Panc1 (cell line): ENCODE measurements at regions not wholly inside any gene's neighbourhood (a gene's known extent, or its start where the extent isn't known, plus 50 kb on each side); places are given as distances from the start of the nearest gene placed in this dataset.

ENCODE experiments used
- ATAC-seq: fragments of 200-7000 bp; cut with Tn5 transposase; 2 replicates; pipeline ENCODE4 v1.9.1; 2020; ENCODE audit warnings: mild to moderate bottlenecking, moderate library complexity
- BruUV-seq: library from RNA; stranded (reverse); fragments of 400-500 nt; replicated peaks from 2 replicates; lab custom pipeline; 2021; lab: Mats Ljungman, UMichigan
- CTCF ChIA-PET: fragments of 300-600 bp; sonication (Branson Sonifier 250); formaldehyde crosslinking; loops from one replicate; lab custom pipeline; 2022; ENCODE audit warnings: antibody characterized with exemption; lab: Charles Lee
- POLR2A ChIA-PET: fragments of 300-600 bp; sonication (Branson Sonifier 250); formaldehyde crosslinking; loops from one replicate; lab custom pipeline; 2022; ENCODE audit warnings: antibody characterized with exemption; lab: Charles Lee
- DNase-seq: peaks from one replicate; pipeline ENCODE4 v3.0.0-alpha.2; 2010; ENCODE audit warnings: low read depth, low spot score
- H3K27ac ChIP-seq: 2 replicates; pipeline ENCODE4 v1.5.1; 2011; ENCODE audit warnings: mild to moderate bottlenecking, low read length, inconsistent platforms
- H3K27me3 ChIP-seq: fragments of 200-500 bp; sonication (Bioruptor generic); 2 replicates; pipeline ENCODE4 v1.6.0; 2014; ENCODE audit warnings: low read length, inconsistent platforms; ENCODE audit not compliant: control insufficient read depth, insufficient read depth
- H3K36me3 ChIP-seq: fragments of 200-500 bp; sonication (Bioruptor generic); 2 replicates; pipeline ENCODE4 v1.5.1; 2014; ENCODE audit warnings: inconsistent platforms, mild to moderate bottlenecking, low read length, moderate library complexity; ENCODE audit not compliant: control insufficient read depth, insufficient read depth
- H3K4me1 ChIP-seq: 2 replicates; pipeline ENCODE4 v1.5.1; 2011; ENCODE audit warnings: inconsistent platforms, mild to moderate bottlenecking, low read length, moderate library complexity; ENCODE audit not compliant: control insufficient read depth, insufficient read depth
- H3K4me3 ChIP-seq, 2 experiments: 2 replicates each; pipeline ENCODE4 v1.5.1; 2011 to 2012; ENCODE audit warnings: low read depth in 2 of 2, low read length in 2 of 2, mild to moderate bottlenecking in 2 of 2, inconsistent platforms in 1 of 2, moderate library complexity in 1 of 2
- H3K9me3 ChIP-seq: fragments of 200-500 bp; sonication (Bioruptor generic); 2 replicates; pipeline ENCODE4 v1.5.1; 2014; ENCODE audit warnings: low read depth, mild to moderate bottlenecking, inconsistent platforms, low read length, moderate library complexity; ENCODE audit not compliant: control insufficient read depth, insufficient read depth
- CTCF ChIP-seq: fragments of 450-650 bp; IDR thresholded peaks from 2 replicates; pipeline ENCODE4 v1.5.1; 2017; ENCODE audit warnings: mild to moderate bottlenecking
- POLR2AphosphoS5 ChIP-seq: IDR thresholded peaks from 2 replicates; pipeline ENCODE4 v1.6.1; 2012; ENCODE audit warnings: mild to moderate bottlenecking, low read depth, low read length, moderate library complexity
- SIN3A ChIP-seq: IDR thresholded peaks from 2 replicates; pipeline ENCODE4 v1.6.1; 2012; ENCODE audit warnings: low read depth, mild to moderate bottlenecking, low read length, moderate library complexity, borderline replicate concordance; ENCODE audit not compliant: insufficient read depth
- TCF7L2 ChIP-seq: IDR thresholded peaks from 2 replicates; pipeline ENCODE4 v1.6.1; 2011; ENCODE audit warnings: mild to moderate bottlenecking, low read depth, low read length, inconsistent platforms
- in situ Hi-C: cut with HindIII; loops from 2 replicates; pipeline ENCODE4 v1.10.0; 2016; ENCODE audit warnings: low sequenced_read_pairs, low pct_unique_long_range_greater_than_20kb
- intact Hi-C: fragments of 100-400 bp; cut with micrococcal nuclease; formaldehyde crosslinking; loops from one replicate; pipeline ENCODE4 v1.10.0; 2022; ENCODE audit not compliant: unreplicated experiment
- TF ChIP-seq, protein P1 (sequence below), 2 experiments: IDR thresholded peaks; 2 replicates each; pipeline ENCODE4 v1.6.1; 2011 to 2012; ENCODE audit warnings: low read depth in 2 of 2, control low read depth in 1 of 2, low read length in 1 of 2, mild to moderate bottlenecking in 1 of 2, moderate library complexity in 1 of 2; ENCODE audit not compliant: insufficient read depth in 1 of 2

- Histone ChIP-seq H3K27ac (no peak overlapping the region), H3K36me3 (no peaks in the 10 kb centered on the region), H3K9me3 (no peaks in the 10 kb centered on the region), H3K4me1 (no peaks in the 10 kb centered on the region), H3K27me3 (no peaks in the 10 kb centered on the region), H3K4me3 (no peak overlapping the region)
- ATAC-seq: no peak
- DNase-seq: no peak
- POLR2A ChIA-PET: no interaction called here
- intact Hi-C loops: no loop called here
- CTCF ChIA-PET: no interaction called here
- in situ Hi-C loops: no loop called here
- BruUV-seq: no TSS peak
- TF ChIP-seq TCF7L2: no peak
- TF ChIP-seq CTCF: no peak
- no peak for TF ChIP-seq SIN3A
- TF ChIP-seq POLR2AphosphoS5: no peak
Measured at GRCh38 chr13:44092078-44092970, 212.6 kb downstream of the LACC1 start.

DNA sequence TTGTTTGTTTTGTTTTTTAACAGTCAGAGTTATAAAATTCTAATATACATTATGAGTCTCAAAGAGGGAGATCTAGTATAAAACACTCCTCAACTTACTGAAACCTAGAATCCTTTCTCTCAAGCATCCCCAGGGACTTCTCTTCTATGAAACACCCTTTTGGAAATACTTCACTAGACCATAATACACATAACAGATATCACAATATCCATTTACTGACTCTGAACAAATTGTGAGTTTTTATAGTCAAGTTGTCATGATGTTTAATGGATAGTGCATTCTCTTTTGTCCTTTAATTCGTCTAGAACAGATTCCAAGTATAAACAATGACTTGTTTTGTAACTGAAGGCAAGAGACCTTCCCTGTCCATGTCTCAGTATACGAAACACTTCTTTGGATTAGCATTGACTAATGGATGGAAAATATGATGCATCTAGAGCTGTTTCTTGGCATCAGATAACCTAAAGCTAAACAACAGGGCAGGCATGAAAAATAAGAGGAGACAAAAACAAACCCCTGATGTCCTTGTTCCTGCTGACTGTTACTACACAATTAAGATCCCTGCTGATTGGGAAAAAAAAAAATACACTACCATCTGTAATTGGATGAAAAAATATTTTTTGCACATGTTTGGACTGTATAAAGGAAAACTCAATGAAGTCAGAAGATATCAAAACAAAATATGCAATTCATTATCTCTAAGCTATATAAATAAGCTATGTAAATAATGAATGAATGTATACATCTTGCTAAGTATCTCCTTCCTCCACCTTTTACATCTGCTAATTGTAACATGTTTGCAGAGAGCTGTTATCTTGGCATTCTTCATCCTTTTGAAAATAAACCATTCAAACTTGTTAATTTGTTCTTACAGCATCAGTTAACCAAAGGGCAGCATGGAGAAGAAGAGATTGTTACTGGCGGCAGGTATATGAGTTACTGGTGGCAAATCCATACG, 214.2 kb downstream of the LACC1 start:
- Histone ChIP-seq H3K36me3 (no peaks in the 10 kb centered on the region), H3K27ac (no peak overlapping the region), H3K4me3 (no peak overlapping the region), H3K4me1 (no peaks in the 10 kb centered on the region), H3K27me3 (no peaks in the 10 kb centered on the region), H3K9me3 (no peaks in the 10 kb centered on the region)
- BruUV-seq: no TSS peak
- intact Hi-C loops: no loop called here
- ATAC-seq (no peak), DNase-seq (no peak)
- POLR2A ChIA-PET: no interaction called here
- CTCF ChIA-PET: no interaction called here
- in situ Hi-C loops: no loop called here
- TF ChIP-seq POLR2AphosphoS5 (no peak), TCF7L2 (no peak), CTCF (no peak), SIN3A (no peak)
- TF ChIP-seq, protein P1, sequence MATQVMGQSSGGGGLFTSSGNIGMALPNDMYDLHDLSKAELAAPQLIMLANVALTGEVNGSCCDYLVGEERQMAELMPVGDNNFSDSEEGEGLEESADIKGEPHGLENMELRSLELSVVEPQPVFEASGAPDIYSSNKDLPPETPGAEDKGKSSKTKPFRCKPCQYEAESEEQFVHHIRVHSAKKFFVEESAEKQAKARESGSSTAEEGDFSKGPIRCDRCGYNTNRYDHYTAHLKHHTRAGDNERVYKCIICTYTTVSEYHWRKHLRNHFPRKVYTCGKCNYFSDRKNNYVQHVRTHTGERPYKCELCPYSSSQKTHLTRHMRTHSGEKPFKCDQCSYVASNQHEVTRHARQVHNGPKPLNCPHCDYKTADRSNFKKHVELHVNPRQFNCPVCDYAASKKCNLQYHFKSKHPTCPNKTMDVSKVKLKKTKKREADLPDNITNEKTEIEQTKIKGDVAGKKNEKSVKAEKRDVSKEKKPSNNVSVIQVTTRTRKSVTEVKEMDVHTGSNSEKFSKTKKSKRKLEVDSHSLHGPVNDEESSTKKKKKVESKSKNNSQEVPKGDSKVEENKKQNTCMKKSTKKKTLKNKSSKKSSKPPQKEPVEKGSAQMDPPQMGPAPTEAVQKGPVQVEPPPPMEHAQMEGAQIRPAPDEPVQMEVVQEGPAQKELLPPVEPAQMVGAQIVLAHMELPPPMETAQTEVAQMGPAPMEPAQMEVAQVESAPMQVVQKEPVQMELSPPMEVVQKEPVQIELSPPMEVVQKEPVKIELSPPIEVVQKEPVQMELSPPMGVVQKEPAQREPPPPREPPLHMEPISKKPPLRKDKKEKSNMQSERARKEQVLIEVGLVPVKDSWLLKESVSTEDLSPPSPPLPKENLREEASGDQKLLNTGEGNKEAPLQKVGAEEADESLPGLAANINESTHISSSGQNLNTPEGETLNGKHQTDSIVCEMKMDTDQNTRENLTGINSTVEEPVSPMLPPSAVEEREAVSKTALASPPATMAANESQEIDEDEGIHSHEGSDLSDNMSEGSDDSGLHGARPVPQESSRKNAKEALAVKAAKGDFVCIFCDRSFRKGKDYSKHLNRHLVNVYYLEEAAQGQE (IDR thresholded peaks at IDR 0.05; ENCODE audit: insufficient read depth in 1 of 2, low read depth in 2 of 2, low read length in 1 of 2): no peak
